ENCODE measurements at regions not wholly inside any gene's neighbourhood (a gene's known extent, or its start where the extent isn't known, plus 50 kb on each side); places are given as distances from the start of the nearest gene placed in this dataset.

GRCh38 chr9:73807952-73808351 is 656.3 kb downstream of the ANXA1 start:
- H3K36me3 ChIP-seq (ENCODE audit: control insufficient read depth, insufficient read depth, low read length) = no peaks in the 10 kb centered on the region
- no peak for DNase-seq (ENCODE audit: extremely low read depth, insufficient read length)
- no peaks in the 10 kb centered on the region for H3K27me3 ChIP-seq (replicated peaks; ENCODE audit: control insufficient read depth, insufficient read depth, low read length)
- no peak for TF ChIP-seq CTCF (IDR thresholded peaks at IDR 0.05; ENCODE audit: insufficient read depth, low read length, poor library complexity, severe bottlenecking)
- no peak overlapping the region for H3K4me3 ChIP-seq (replicated peaks; ENCODE audit: low read depth, low read length)

GRCh38 chr9:73810585-73811215 is 659.0 kb downstream of the ANXA1 start:
- no peak for DNase-seq (ENCODE audit: extremely low read depth, insufficient read length)
- Histone ChIP-seq H3K36me3 (ENCODE audit: control insufficient read depth, insufficient read depth, low read length) (no peaks in the 10 kb centered on the region), H3K27me3 (replicated peaks; ENCODE audit: control insufficient read depth, insufficient read depth, low read length) (no peaks in the 10 kb centered on the region), H3K4me3 (replicated peaks; ENCODE audit: low read depth, low read length) (no peak overlapping the region)
- TF ChIP-seq CTCF (IDR thresholded peaks at IDR 0.05; ENCODE audit: insufficient read depth, low read length, poor library complexity, severe bottlenecking) = no peak

- DNase-seq (ENCODE audit: extremely low read depth, insufficient read length) = no peak
- no peak overlapping the region for H3K4me3 ChIP-seq (replicated peaks; ENCODE audit: low read depth, low read length)
- TF ChIP-seq CTCF (IDR thresholded peaks at IDR 0.05; ENCODE audit: insufficient read depth, low read length, poor library complexity, severe bottlenecking) = no peak
- H3K27me3 ChIP-seq (replicated peaks; ENCODE audit: control insufficient read depth, insufficient read depth, low read length) = no peaks in the 10 kb centered on the region
- no peaks in the 10 kb centered on the region for H3K36me3 ChIP-seq (ENCODE audit: control insufficient read depth, insufficient read depth, low read length)
Measured at GRCh38 chr9:73813546-73813945, 661.9 kb downstream of the ANXA1 start.

GRCh38 chr9:73816905-73817304 is 665.2 kb downstream of the ANXA1 start:
- DNase-seq (ENCODE audit: extremely low read depth, insufficient read length) = no peak
- Histone ChIP-seq H3K36me3 (ENCODE audit: control insufficient read depth, insufficient read depth, low read length) (no peaks in the 10 kb centered on the region), H3K27me3 (replicated peaks; ENCODE audit: control insufficient read depth, insufficient read depth, low read length) (no peaks in the 10 kb centered on the region), H3K4me3 (replicated peaks; ENCODE audit: low read depth, low read length) (no peak overlapping the region)
- TF ChIP-seq CTCF (IDR thresholded peaks at IDR 0.05; ENCODE audit: insufficient read depth, low read length, poor library complexity, severe bottlenecking) = no peak

GRCh38 chr9:73824671-73825070 is 672.5 kb upstream of the RORB start:
- no peak for DNase-seq (ENCODE audit: extremely low read depth, insufficient read length)
- no peaks in the 10 kb centered on the region; the same call in 1 of the 2 replicates for H3K27me3 ChIP-seq (replicated peaks; ENCODE audit: control insufficient read depth, insufficient read depth, low read length)
- TF ChIP-seq CTCF (IDR thresholded peaks at IDR 0.05; ENCODE audit: insufficient read depth, low read length, poor library complexity, severe bottlenecking) = no peak
- H3K4me3 ChIP-seq (replicated peaks; ENCODE audit: low read depth, low read length) = no peak overlapping the region
- no peaks in the 10 kb centered on the region for H3K36me3 ChIP-seq (ENCODE audit: control insufficient read depth, insufficient read depth, low read length)

GRCh38 chr9:73838871-73839270 is 658.3 kb upstream of the RORB start:
- H3K36me3 ChIP-seq (ENCODE audit: control insufficient read depth, insufficient read depth, low read length) = no peaks in the 10 kb centered on the region
- no peaks in the 10 kb centered on the region for H3K27me3 ChIP-seq (replicated peaks; ENCODE audit: control insufficient read depth, insufficient read depth, low read length)
- no peak for DNase-seq (ENCODE audit: extremely low read depth, insufficient read length)
- H3K4me3 ChIP-seq (replicated peaks; ENCODE audit: low read depth, low read length) = no peak overlapping the region
- TF ChIP-seq CTCF (IDR thresholded peaks at IDR 0.05; ENCODE audit: insufficient read depth, low read length, poor library complexity, severe bottlenecking) = no peak

Measured in GM06990 (cell line).